Hepatocyte (in vitro differentiated cells): ENCODE measurements at regions not wholly inside any gene's neighbourhood (a gene's known extent, or its start where the extent isn't known, plus 50 kb on each side); places are given as distances from the start of the nearest gene placed in this dataset.

ENCODE experiments used
- EZH2phosphoT487 ChIP-seq: fragments of 200-600 bp; sonication (generic); IDR thresholded peaks from one replicate; pipeline ENCODE4 v1.6.1; 2018; ENCODE audit warnings: antibody characterized with exemption, mild to moderate bottlenecking, low read depth, moderate library complexity; ENCODE audit not compliant: unreplicated experiment, severe bottlenecking
- TF ChIP-seq, protein P1 (sequence below): fragments of 200-600 bp; sonication (generic); IDR thresholded peaks from 2 replicates; pipeline ENCODE4 v1.5.1; 2016; ENCODE audit warnings: antibody characterized with exemption, mild to moderate bottlenecking; ENCODE audit not compliant: poor library complexity

- TF ChIP-seq, protein P1, sequence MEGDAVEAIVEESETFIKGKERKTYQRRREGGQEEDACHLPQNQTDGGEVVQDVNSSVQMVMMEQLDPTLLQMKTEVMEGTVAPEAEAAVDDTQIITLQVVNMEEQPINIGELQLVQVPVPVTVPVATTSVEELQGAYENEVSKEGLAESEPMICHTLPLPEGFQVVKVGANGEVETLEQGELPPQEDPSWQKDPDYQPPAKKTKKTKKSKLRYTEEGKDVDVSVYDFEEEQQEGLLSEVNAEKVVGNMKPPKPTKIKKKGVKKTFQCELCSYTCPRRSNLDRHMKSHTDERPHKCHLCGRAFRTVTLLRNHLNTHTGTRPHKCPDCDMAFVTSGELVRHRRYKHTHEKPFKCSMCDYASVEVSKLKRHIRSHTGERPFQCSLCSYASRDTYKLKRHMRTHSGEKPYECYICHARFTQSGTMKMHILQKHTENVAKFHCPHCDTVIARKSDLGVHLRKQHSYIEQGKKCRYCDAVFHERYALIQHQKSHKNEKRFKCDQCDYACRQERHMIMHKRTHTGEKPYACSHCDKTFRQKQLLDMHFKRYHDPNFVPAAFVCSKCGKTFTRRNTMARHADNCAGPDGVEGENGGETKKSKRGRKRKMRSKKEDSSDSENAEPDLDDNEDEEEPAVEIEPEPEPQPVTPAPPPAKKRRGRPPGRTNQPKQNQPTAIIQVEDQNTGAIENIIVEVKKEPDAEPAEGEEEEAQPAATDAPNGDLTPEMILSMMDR, result no peak
- TF ChIP-seq EZH2phosphoT487, result no peak
Measured at GRCh38 chr2:34848132-34848531, 1249.0 kb upstream of the FAM98A start.
